AML-193 (cell line): ENCODE measurements at regions not wholly inside any gene's neighbourhood (a gene's known extent, or its start where the extent isn't known, plus 50 kb on each side); places are given as distances from the start of the nearest gene placed in this dataset.
"Not testable (repeated sequence)": the region's sequence is repeated elsewhere in the genome, so short reads cannot be mapped to it uniquely, and the experiment has no call there.

ENCODE experiments used
- DNase-seq, 2 experiments: peaks; one replicate each; lab custom pipeline; 2025; lab: John Stamatoyannopoulos, UW

- no peak for DNase-seq
Observed at GRCh38 chr2:194102546-194102945, 1554.5 kb upstream of the SLC39A10 start.

DNA sequence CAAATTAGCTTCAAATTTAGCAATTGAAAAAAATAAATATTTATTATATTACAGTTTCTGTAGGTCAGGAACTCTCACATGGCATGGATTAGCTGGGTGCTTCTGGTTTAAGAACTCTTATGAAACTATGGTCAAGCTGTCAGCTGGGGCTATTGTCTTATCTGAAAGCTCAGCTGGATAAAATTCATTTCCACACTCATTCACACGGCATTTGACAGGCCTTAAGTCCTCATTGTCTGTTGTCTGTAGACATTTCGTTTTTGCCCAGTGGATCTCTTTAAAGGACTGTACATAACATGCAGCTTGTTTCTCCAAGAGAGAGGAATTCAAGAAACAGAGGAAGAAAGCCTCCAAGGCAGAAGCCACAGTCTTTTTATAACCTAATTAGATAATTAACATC is 1556.8 kb upstream of the SLC39A10 start:
- no peak for DNase-seq

- DNase-seq, result no peak
Observed at GRCh38 chr2:194096402-194096801, 1560.6 kb upstream of the SLC39A10 start.

- no peak for DNase-seq
Observed at GRCh38 chr2:194095359-194095758, 1561.7 kb upstream of the SLC39A10 start.

DNA sequence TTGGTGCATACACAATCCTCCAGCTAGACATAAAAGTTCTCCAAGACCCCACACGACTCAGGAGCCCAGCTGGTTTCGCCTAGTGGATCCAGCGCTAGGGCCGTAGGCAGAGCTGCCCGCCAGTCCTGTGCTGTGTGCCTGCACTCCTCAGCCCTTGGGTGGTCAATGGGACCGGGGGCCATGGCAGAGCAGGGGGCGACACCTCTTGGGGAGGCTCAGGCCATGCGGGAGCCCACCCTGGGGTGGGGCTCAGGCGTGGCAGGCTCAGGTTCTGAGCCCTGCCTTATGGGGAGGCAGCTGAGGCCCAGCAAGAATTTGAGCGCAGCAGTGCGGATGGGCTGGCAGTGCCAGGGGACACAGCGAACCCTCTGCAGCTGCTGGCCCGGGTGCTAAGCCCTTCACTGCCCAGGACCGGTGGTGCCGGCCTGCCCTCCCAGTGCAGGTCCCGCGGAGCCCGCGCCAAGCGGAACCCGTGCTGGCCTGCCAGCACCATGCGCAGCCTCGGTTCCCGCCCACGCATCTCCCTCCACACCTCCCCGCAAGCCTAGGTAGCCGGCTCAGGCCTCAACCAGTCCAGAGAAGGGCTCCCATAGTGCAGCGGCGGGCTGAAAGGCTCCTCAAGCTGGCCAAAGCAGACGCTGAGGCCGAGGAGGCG is 1566.6 kb upstream of the SLC39A10 start:
- no peak for DNase-seq

DNA sequence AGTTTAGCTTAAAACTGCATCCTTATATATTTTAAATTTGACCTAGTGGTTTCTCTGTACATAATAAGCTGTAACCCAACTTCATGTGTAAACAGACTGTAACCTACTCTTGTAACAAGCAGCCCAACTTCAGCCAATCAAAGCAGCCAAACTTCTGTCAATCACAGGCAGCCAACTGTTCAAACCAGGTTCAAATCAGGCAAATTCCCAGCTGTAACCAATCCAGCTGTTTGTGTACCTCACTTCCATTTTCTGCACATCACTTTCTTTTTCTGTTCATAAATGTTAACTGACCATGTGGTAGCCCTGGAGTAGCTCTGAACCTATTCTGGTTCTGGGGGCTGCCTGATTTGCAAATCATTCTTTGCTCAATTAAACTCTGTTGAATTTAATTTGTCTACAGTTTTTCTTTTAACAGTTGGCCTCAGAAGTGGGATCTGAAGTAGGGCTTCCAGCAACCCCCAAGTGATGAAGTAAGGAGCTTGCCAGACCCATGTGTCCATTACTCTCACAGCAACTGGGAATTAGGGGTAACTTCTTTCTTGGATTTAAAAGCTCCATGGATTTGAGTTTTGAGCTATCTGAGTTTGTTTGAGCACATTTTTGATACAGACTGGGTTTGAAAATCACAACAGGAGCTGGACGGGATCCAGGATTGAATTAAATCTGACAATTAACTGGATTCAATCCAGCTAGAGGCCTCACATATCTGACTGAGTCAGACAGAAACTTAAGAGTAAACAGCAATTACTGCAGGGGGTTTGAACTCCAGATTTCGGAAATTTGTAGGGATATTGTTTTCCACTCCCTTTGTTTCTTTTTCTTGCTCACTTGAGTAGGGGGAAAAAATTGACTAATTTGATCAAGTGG is 1569.7 kb upstream of the SLC39A10 start:
- DNase-seq, result no peak

DNA sequence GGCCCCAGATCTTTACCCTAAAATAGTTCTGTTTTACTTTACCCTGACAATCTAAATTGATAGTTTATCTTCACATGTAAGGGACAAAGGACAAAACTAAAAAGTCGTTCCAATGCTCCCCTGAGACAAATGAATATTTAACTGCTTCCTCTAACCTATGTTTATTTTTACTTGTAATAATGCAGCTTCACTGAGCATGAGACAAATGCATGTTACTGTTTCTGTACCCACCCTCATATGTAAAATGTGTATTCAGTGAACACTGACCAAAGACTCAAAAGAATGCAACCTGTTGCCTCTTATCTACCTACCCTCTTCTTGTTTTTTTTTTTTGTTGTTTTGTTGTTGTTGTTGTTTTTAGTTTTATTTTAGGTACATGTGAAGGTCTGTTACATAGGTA is 1570.9 kb upstream of the SLC39A10 start:
- DNase-seq, result no peak

DNA sequence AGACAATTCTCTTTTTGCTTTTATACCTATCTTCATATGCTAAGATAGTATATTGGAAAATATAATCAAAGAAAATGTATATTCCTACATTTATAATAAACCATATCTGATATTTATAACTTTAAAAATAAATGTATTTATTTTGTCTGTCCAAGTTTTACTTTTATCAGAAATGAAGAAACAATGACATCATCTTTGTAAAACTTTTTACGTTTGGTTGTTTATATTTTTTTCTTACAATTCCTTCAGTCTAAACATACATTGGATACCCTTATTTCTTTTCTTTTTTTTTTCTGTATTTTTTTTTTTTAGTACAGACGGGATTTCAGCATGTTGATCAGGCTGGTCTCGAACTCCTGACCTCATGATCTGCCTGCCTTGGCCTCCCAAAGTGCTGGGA is 1577.0 kb upstream of the SLC39A10 start:
- DNase-seq, result no peak

DNA sequence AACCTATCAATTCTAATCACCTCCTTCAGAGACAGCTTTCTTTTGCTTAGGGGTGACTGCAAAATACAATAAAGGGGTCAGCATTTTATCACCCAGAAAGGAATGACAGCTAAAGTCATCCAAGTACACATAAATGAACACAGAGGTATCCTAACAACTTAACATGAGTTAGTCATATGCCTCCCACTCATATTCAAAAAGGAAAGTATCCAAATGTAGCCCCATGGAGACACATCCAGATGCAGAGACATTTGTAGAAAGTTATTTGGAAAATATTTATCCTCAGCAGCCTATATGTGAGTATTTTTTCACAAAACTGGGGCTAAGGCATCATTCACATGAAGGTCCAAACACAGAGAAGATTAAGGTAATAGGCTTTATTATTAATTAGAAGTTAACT is 1579.7 kb upstream of the SLC39A10 start:
- DNase-seq, result no peak

GRCh38 chr2:194062401-194062800 is 1594.6 kb upstream of the SLC39A10 start:
- DNase-seq, result no peak

DNA sequence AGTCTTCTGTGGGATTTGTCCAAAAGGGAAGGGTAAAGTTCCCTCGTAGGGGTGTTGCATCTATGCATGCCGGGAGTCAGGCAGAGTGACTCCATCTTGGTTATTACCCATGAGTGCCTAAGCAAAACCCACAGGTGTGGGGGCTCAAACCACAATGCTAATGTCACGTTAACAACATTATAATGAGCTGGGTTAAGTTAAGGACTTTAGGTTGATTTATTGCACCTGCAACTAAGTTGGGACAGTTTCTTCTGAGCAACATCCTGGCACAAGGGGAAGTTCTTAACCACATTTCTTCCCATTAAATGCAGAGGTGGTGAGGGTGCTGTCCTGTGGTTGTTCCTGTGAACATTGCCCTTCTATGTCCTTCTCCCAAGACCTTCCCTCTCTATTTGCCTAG is 1596.8 kb upstream of the SLC39A10 start:
- DNase-seq, result no peak

- DNase-seq, result no peak
Observed at GRCh38 chr2:194054313-194054712, 1602.7 kb upstream of the SLC39A10 start.

DNA sequence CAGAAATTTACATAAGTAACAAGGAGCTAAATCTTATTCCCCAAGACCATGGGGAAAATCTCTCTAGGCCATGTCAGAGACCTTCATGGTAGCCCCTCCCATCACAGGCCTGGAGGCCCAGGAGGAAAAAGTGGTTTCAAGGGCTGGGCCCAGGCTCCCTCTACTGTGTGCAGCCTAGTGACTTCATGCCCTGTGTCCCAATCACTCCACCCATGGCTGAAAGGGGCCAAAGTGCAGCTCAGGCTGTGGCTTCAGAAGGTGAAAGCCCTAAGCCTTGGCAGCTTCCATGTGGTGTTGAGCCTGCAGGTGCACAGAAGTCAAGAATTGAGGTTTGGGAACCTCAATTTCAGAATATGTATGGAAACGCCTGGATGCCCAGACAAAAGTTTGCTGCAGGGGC is 1612.7 kb upstream of the SLC39A10 start:
- DNase-seq, result no peak

DNA sequence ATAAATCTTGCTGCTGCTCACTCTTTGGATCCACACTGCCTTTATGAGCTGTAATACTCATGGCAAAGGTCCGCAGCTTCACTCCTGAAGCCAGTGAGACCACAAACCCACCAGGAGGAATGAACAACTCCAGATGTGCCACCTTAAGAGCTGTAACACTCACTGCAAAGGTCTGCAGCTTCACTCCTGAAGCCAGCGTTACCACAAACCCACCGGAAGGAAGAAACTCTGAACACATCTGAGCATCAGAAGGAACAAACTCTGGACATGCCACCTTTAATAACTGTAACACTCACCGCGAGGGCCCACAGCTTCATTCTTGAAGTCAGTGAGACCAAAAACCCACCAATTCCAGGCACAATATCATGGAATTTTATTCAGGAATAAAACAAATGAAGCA is 1635.9 kb upstream of the SLC39A10 start:
- DNase-seq, result not testable (repeated sequence)

GRCh38 chr2:194020155-194020554 is 1636.9 kb upstream of the SLC39A10 start:
- DNase-seq, result no peak

- no peak for DNase-seq
Observed at GRCh38 chr2:194015751-194016150, 1641.3 kb upstream of the SLC39A10 start.

GRCh38 chr2:194014639-194015038 is 1642.4 kb upstream of the SLC39A10 start:
- no peak for DNase-seq

DNA sequence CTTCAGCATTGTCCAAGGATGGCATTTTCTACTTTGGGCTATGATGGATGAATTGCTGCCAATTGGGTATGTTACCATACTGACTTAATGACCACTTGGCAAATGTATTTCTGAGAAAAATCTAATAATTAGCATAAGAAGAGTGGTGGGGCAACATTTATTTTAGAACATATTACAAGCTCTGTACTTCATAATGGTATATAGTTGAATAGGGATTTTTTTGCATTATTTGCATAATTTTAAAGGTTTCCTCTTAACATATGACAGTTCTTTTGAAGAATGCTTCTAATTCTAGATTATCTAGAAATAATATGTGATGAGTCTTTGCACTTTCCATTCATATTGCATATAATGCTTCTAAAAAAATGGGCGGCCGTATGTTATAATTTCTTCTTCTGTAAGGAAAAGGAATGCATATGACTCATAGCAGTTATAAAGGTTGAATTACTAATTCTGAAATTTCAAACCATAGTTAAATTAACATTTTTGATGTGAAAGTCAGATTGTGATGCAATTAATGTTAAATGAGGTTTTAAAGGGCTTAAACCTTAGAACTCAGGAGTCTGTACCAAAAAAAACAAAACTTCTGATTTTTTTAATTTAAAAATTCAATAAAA is 1652.3 kb upstream of the SLC39A10 start:
- no peak for DNase-seq

DNA sequence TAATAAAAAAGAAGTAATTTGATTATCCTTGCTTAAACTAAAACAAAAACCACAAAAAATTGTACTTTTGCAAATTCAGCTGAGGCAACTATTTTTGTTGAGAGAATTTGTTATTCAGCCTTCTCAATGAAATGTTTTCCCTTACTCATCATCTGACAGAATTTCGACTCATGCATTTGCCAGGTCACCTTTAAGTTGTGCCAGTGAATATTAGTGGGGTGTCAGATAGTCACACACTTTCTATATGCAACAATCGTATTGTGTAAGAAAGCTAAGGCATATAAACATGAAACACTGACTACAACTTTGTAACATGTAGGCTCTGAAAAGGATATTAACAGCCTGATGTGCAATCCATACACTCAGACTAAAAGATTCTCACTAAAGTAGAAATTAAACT is 1653.1 kb upstream of the SLC39A10 start:
- no peak for DNase-seq

- DNase-seq, result no peak
Observed at GRCh38 chr2:194002699-194003368, 1654.2 kb upstream of the SLC39A10 start.

DNA sequence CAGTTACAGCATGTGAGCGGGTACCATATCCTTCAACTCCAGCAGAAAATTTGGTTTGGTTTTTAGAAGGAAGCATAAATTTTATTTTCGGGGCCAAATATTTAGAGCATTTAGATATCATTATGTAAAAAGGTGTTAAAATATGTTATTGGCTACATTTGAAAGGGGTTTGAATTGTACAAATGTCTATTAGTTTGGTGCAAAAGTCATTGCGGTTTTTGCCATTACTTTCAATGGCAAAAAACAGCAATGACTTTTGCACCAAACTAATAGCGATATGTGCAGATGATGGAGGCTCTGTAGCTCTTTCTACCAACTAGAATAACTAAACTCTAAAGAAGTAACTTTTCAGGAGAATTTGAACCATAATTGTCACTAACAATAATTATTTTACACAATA is 1666.2 kb upstream of the SLC39A10 start:
- DNase-seq, result no peak

GRCh38 chr2:193989645-193990044 is 1667.4 kb upstream of the SLC39A10 start:
- DNase-seq, result no peak

DNA sequence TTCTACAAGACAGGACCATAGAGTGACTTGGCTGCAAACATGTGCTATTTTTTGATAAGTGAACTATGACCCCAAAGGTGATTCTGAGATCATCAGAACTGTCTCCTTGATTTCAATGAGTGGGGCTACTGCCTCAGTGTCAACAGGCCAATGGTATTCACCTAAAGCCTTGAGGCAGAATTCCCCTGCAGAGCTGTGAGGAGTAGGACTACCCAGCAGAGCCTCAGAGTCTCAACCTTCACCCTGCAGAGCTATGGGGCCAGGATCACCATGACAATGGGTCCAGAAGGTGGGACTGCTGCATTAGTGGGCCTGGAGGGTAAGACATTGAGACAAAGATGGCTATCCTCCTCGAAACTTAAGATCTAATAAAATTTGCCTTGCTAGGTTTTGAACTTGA is 1668.2 kb upstream of the SLC39A10 start:
- DNase-seq, result no peak
